ENCODE measurements at regions not wholly inside any gene's neighbourhood (a gene's known extent, or its start where the extent isn't known, plus 50 kb on each side); places are given as distances from the start of the nearest gene placed in this dataset.

DNA sequence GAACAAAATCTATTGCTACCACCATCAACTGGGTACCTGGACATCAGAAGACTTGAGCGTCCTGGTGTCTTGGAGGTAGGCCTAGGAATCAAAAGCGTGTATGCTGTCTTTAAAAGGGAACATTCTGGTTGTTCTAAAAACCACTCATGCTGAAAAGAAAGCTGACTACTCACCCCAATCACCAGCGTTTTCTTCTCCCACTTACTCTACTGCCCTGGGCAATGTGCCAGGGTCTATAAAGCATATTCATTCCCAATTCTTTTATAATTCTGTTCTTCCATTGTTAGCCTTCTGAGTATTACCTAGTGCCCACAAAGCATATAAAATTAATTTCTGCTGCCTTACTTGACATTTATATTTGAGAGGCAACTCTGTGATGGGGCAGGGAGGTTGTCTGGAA lies 133.4 kb downstream of the KCNA5 start:
- no peak overlapping the region for H3K4me3 ChIP-seq
- H3K4me1 ChIP-seq: no peaks in the 10 kb centered on the region
- no peak overlapping the region for H3K27ac ChIP-seq
- ATAC-seq: no peak
- TF ChIP-seq EP300 (IDR thresholded peaks at IDR 0.05): no peak
- TF ChIP-seq POLR2AphosphoS5 (IDR thresholded peaks at IDR 0.05): no peak
- TF ChIP-seq CTCF (IDR thresholded peaks at IDR 0.05): no peak
- TF ChIP-seq POLR2A (IDR thresholded peaks at IDR 0.05): no peak
- no peaks in the 10 kb centered on the region for H3K9me3 ChIP-seq
- no peaks in the 10 kb centered on the region for H3K36me3 ChIP-seq
- peaks cover 9% of the 10 kb centered on the region for H3K27me3 ChIP-seq
- WGBS, 2 donors (ENCODE audit: low coverage in 1 of 2): 63 to 73% methylated on average over 2 of the region's 3 CpGs

DNA sequence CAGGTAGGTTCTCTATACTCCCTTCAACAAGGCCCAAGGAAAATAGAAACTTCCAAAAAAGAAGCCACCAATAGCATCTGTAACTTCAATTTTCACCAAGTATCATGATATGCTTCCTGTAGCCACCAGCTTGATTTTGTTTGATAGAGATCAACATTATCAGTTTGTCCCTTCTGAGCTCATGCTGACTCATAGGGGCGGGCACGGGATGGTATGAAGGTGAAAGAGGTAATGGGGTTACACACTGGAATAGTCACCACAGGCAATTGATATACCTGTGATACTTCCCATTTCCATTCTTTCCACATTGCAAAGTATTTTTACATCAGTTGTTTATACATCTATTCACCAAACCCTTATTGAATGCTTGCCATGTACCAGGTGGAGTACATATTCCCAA lies 134.1 kb downstream of the KCNA5 start:
- no peaks in the 10 kb centered on the region for H3K36me3 ChIP-seq
- no peaks in the 10 kb centered on the region for H3K4me1 ChIP-seq
- ATAC-seq: no peak
- WGBS, 2 donors (ENCODE audit: low coverage in 1 of 2): 85 to 100% methylated on average over 1 to 2 of the region's 2 CpGs
- H3K4me3 ChIP-seq: no peak overlapping the region
- H3K27ac ChIP-seq: no peak overlapping the region
- H3K27me3 ChIP-seq: peaks cover 13% of the 10 kb centered on the region
- no peaks in the 10 kb centered on the region for H3K9me3 ChIP-seq
- TF ChIP-seq CTCF (IDR thresholded peaks at IDR 0.05) (no peak), POLR2A (IDR thresholded peaks at IDR 0.05) (no peak), POLR2AphosphoS5 (IDR thresholded peaks at IDR 0.05) (no peak), EP300 (IDR thresholded peaks at IDR 0.05) (no peak)

GRCh38 chr12:5178571-5178970 lies 134.9 kb downstream of the KCNA5 start:
- WGBS, 2 donors (ENCODE audit: low coverage in 1 of 2): 56 to 65% methylated on average over 3 to 4 of the region's 4 CpGs
- Histone ChIP-seq H3K4me1 (no peaks in the 10 kb centered on the region), H3K27me3 (peaks cover 15% of the 10 kb centered on the region), H3K4me3 (no peak overlapping the region), H3K36me3 (no peaks in the 10 kb centered on the region), H3K27ac (no peak overlapping the region), H3K9me3 (no peaks in the 10 kb centered on the region)
- TF ChIP-seq EP300 (IDR thresholded peaks at IDR 0.05) (no peak), CTCF (IDR thresholded peaks at IDR 0.05) (no peak), POLR2A (IDR thresholded peaks at IDR 0.05) (no peak)
- no peak for ATAC-seq

DNA sequence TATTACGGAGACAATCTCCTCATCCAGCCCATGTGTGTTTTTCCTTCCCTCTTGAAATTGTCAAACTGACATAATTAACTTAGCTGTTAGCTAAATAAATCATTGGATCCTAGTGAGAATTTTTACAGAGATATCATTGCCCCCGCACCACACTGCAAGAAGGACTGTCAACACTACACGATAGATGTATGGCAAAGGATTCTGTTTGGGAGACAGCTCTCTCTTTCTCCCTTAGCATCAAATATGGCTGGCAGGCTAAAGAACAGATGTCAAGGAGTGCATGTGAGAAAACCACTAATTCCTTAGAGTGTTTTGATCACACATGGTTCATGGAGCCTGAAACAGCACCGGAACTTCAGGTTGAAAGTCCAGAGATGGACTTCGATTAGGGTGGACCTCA lies 136.8 kb downstream of the KCNA5 start:
- Histone ChIP-seq H3K4me3 (no peak overlapping the region), H3K27me3 (peaks cover 20% of the 10 kb centered on the region), H3K27ac (no peak overlapping the region), H3K36me3 (no peaks in the 10 kb centered on the region), H3K9me3 (no peaks in the 10 kb centered on the region), H3K4me1 (no peaks in the 10 kb centered on the region)
- ATAC-seq: no peak
- TF ChIP-seq CTCF (IDR thresholded peaks at IDR 0.05): no peak
- TF ChIP-seq POLR2AphosphoS5 (IDR thresholded peaks at IDR 0.05): no peak
- TF ChIP-seq POLR2A (IDR thresholded peaks at IDR 0.05): no peak
- no peak for TF ChIP-seq EP300 (IDR thresholded peaks at IDR 0.05)
- WGBS, 2 donors (ENCODE audit: low coverage in 1 of 2): 79 to 87% methylated on average over 5 of the region's 5 CpGs

- Histone ChIP-seq H3K9me3 (no peaks in the 10 kb centered on the region), H3K4me3 (no peak overlapping the region), H3K27ac (no peak overlapping the region), H3K27me3 (peaks cover 19% of the 10 kb centered on the region), H3K4me1 (no peaks in the 10 kb centered on the region), H3K36me3 (no peaks in the 10 kb centered on the region)
- WGBS, 2 donors (ENCODE audit: low coverage in 1 of 2): 81 to 83% methylated on average over 4 to 5 of the region's 5 CpGs
- TF ChIP-seq POLR2A (IDR thresholded peaks at IDR 0.05) (no peak), POLR2AphosphoS5 (IDR thresholded peaks at IDR 0.05) (no peak), EP300 (IDR thresholded peaks at IDR 0.05) (no peak), CTCF (IDR thresholded peaks at IDR 0.05) (no peak)
- no peak for ATAC-seq
These were observed 140.5 kb downstream of the KCNA5 start for GRCh38 chr12:5184186-5184585.

Measured in gastroesophageal sphincter (tissue), 4 donors.